Memory B cell (primary cell): ENCODE measurements at regions not wholly inside any gene's neighbourhood (a gene's known extent, or its start where the extent isn't known, plus 50 kb on each side); places are given as distances from the start of the nearest gene placed in this dataset.

Experiments used
- ATAC-seq: fragments of 150-1000 bp; cut with Tn5 transposase; 2 replicates; pipeline ENCODE4 v1.10.0; 2021; ENCODE audit warnings: low read depth, mild to moderate bottlenecking, moderate library complexity
- DNase-seq, 2 donors: peaks; one replicate each; pipeline ENCODE4 v3.0.0; 2022; ENCODE audit warnings: low spot score in 2 of 2
- H3K27ac Mint-ChIP-seq: one replicate; pipeline ENCODE4 v1.8.0; 2022; ENCODE audit warnings: mild to moderate bottlenecking, moderate library complexity, mixed read lengths
- H3K27me3 Mint-ChIP-seq: one replicate; pipeline ENCODE4 v1.8.0; 2022; ENCODE audit warnings: mixed read lengths
- H3K36me3 Mint-ChIP-seq: one replicate; pipeline ENCODE4 v1.8.0; 2022; ENCODE audit warnings: mild to moderate bottlenecking, mixed read lengths
- H3K4me1 Mint-ChIP-seq: one replicate; pipeline ENCODE4 v1.8.0; 2022; ENCODE audit warnings: mixed read lengths
- H3K4me3 Mint-ChIP-seq: one replicate; pipeline ENCODE4 v1.8.0; 2022; ENCODE audit warnings: mild to moderate bottlenecking, moderate library complexity, mixed read lengths
- H3K9me3 Mint-ChIP-seq: one replicate; pipeline ENCODE4 v1.8.0; 2022; ENCODE audit warnings: mixed read lengths

- Mint-ChIP-seq H3K36me3 (no peaks in the 10 kb centered on the region), H3K27me3 (no peaks in the 10 kb centered on the region), H3K9me3 (no peaks in the 10 kb centered on the region), H3K4me3 (no peak overlapping the region), H3K4me1 (peaks cover 16% of the 10 kb centered on the region), H3K27ac (no peak overlapping the region)
- ATAC-seq (no peak), DNase-seq (no peak)
Measured at GRCh38 chr5:133890314-133890713, 78.1 kb downstream of the C5orf15 start.

- Mint-ChIP-seq H3K27me3 (peaks cover under 1% of the 10 kb centered on the region), H3K4me1 (peaks cover 14% of the 10 kb centered on the region), H3K4me3 (no peak overlapping the region), H3K36me3 (no peaks in the 10 kb centered on the region), H3K27ac (no peak overlapping the region), H3K9me3 (no peaks in the 10 kb centered on the region)
- DNase-seq: no peak
- ATAC-seq: no peak
Measured at GRCh38 chr5:133889271-133889905, 79.0 kb downstream of the C5orf15 start.

GRCh38 chr5:133888625-133888991, 79.8 kb downstream of the C5orf15 start:
- peaks cover 11% of the 10 kb centered on the region for H3K4me1 Mint-ChIP-seq
- ATAC-seq: no peak
- no peak for DNase-seq
- H3K27ac Mint-ChIP-seq: no peak overlapping the region
- H3K9me3 Mint-ChIP-seq: no peaks in the 10 kb centered on the region
- H3K36me3 Mint-ChIP-seq: no peaks in the 10 kb centered on the region
- H3K27me3 Mint-ChIP-seq: peaks cover 1% of the 10 kb centered on the region
- no peak overlapping the region for H3K4me3 Mint-ChIP-seq

GRCh38 chr5:133885566-133885965, 82.9 kb downstream of the C5orf15 start:
- Mint-ChIP-seq H3K27ac (no peak overlapping the region), H3K4me3 (no peak overlapping the region), H3K27me3 (peaks cover 4% of the 10 kb centered on the region), H3K36me3 (no peaks in the 10 kb centered on the region), H3K4me1 (peaks cover 21% of the 10 kb centered on the region), H3K9me3 (no peaks in the 10 kb centered on the region)
- DNase-seq (no peak), ATAC-seq (peak; percentile 32)

- Mint-ChIP-seq H3K36me3 (no peaks in the 10 kb centered on the region), H3K27me3 (peaks cover 4% of the 10 kb centered on the region), H3K4me1 (peaks cover 21% of the 10 kb centered on the region), H3K27ac (peak overlapping the region; percentile 73), H3K9me3 (no peaks in the 10 kb centered on the region), H3K4me3 (no peak overlapping the region)
- ATAC-seq: no peak
- DNase-seq: no peak
Measured at GRCh38 chr5:133884569-133885311, 83.7 kb downstream of the C5orf15 start.

GRCh38 chr5:133883916-133884315, 84.5 kb downstream of the C5orf15 start:
- no peaks in the 10 kb centered on the region for H3K9me3 Mint-ChIP-seq
- DNase-seq (no peak), ATAC-seq (no peak)

GRCh38 chr5:133882846-133883245, 85.6 kb downstream of the C5orf15 start:
- Mint-ChIP-seq H3K4me3 (no peak overlapping the region), H3K27me3 (peaks cover 4% of the 10 kb centered on the region), H3K4me1 (peaks cover 26% of the 10 kb centered on the region), H3K9me3 (no peaks in the 10 kb centered on the region), H3K36me3 (no peaks in the 10 kb centered on the region), H3K27ac (no peak overlapping the region)
- ATAC-seq (no peak), DNase-seq (no peak)

More at GRCh38 chr5:133883916-133884315, 84.5 kb downstream of the C5orf15 start:
- Mint-ChIP-seq H3K4me1 (peaks cover 19% of the 10 kb centered on the region), H3K36me3 (no peaks in the 10 kb centered on the region), H3K27me3 (peaks cover 4% of the 10 kb centered on the region), H3K27ac (peak overlapping the region; percentile 73), H3K4me3 (no peak overlapping the region)

GRCh38 chr5:133882389-133882695, 86.1 kb downstream of the C5orf15 start:
- DNase-seq (no peak), ATAC-seq (no peak)
- no peak overlapping the region for H3K4me3 Mint-ChIP-seq
- peak overlapping the region; percentile 24 for H3K27ac Mint-ChIP-seq
- H3K27me3 Mint-ChIP-seq: peaks cover 4% of the 10 kb centered on the region
- no peaks in the 10 kb centered on the region for H3K9me3 Mint-ChIP-seq
- H3K36me3 Mint-ChIP-seq: no peaks in the 10 kb centered on the region
- peaks cover 27% of the 10 kb centered on the region for H3K4me1 Mint-ChIP-seq

- no peaks in the 10 kb centered on the region for H3K9me3 Mint-ChIP-seq
- H3K4me3 Mint-ChIP-seq: no peak overlapping the region
- peak overlapping the region; percentile 24 for H3K27ac Mint-ChIP-seq
- peaks cover 27% of the 10 kb centered on the region for H3K4me1 Mint-ChIP-seq
- H3K27me3 Mint-ChIP-seq: peaks cover 4% of the 10 kb centered on the region
- H3K36me3 Mint-ChIP-seq: no peaks in the 10 kb centered on the region
- ATAC-seq (no peak), DNase-seq (no peak)
Measured at GRCh38 chr5:133881576-133882388, 86.6 kb downstream of the C5orf15 start.

GRCh38 chr5:133878236-133878555, 90.2 kb downstream of the C5orf15 start:
- ATAC-seq (no peak), DNase-seq (no peak)
- Mint-ChIP-seq H3K9me3 (peaks cover 8% of the 10 kb centered on the region), H3K4me1 (peaks cover 19% of the 10 kb centered on the region), H3K27ac (no peak overlapping the region), H3K4me3 (no peak overlapping the region), H3K36me3 (peaks cover 5% of the 10 kb centered on the region), H3K27me3 (peaks cover 3% of the 10 kb centered on the region)

- Mint-ChIP-seq H3K36me3 (peaks cover 5% of the 10 kb centered on the region), H3K9me3 (peaks cover 8% of the 10 kb centered on the region), H3K4me1 (peaks cover 19% of the 10 kb centered on the region), H3K27me3 (peaks cover 3% of the 10 kb centered on the region), H3K27ac (no peak overlapping the region), H3K4me3 (no peak overlapping the region)
- DNase-seq (no peak), ATAC-seq (peak; percentile 75)
Measured at GRCh38 chr5:133877351-133878235, 90.8 kb downstream of the C5orf15 start.

GRCh38 chr5:133876266-133876665, 92.2 kb downstream of the C5orf15 start:
- Mint-ChIP-seq H3K4me1 (peaks cover 16% of the 10 kb centered on the region), H3K9me3 (peaks cover 8% of the 10 kb centered on the region), H3K4me3 (no peak overlapping the region), H3K27ac (no peak overlapping the region), H3K36me3 (peaks cover 5% of the 10 kb centered on the region), H3K27me3 (peaks cover 5% of the 10 kb centered on the region)
- DNase-seq (no peak), ATAC-seq (no peak)

- Mint-ChIP-seq H3K27ac (no peak overlapping the region), H3K9me3 (peaks cover 8% of the 10 kb centered on the region)
- ATAC-seq: no peak
Measured at GRCh38 chr5:133875179-133875578, 93.2 kb downstream of the C5orf15 start.

GRCh38 chr5:133873449-133873848, 95.0 kb downstream of the C5orf15 start:
- H3K36me3 Mint-ChIP-seq: peaks cover 5% of the 10 kb centered on the region
- H3K27ac Mint-ChIP-seq: no peak overlapping the region
- ATAC-seq: no peak
- H3K27me3 Mint-ChIP-seq: peaks cover 2% of the 10 kb centered on the region
- no peak for DNase-seq
- peaks cover 8% of the 10 kb centered on the region for H3K9me3 Mint-ChIP-seq
- peaks cover 13% of the 10 kb centered on the region for H3K4me1 Mint-ChIP-seq
- H3K4me3 Mint-ChIP-seq: no peak overlapping the region

More at GRCh38 chr5:133875179-133875578, 93.2 kb downstream of the C5orf15 start:
- no peak for DNase-seq
- Mint-ChIP-seq H3K4me3 (no peak overlapping the region), H3K36me3 (peaks cover 5% of the 10 kb centered on the region), H3K27me3 (peaks cover 2% of the 10 kb centered on the region), H3K4me1 (peaks cover 13% of the 10 kb centered on the region)
